ENCODE measurements at regions not wholly inside any gene's neighbourhood (a gene's known extent, or its start where the extent isn't known, plus 50 kb on each side); places are given as distances from the start of the nearest gene placed in this dataset.

DNA sequence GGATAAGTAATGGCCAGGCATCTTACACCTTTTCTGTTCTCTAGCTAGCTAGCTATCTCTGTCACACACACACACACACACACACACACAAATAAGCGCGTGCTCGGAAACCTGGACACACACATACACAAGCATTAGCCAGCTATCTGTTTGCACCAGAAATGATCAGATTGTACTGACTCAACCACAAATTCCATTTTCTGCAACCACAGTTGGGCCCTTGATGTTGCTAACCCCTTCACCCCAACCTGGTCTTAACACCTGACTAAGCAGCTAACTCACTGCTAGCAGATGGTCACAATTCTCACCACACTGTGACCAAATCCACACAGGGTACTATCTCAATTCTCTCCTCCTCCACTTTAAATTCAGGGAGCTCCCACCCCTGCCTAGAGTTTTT, 183.0 kb upstream of the THBS1 start:
- TF ChIP-seq CTCF (IDR thresholded peaks at IDR 0.05) (no peak), REST (IDR thresholded peaks at IDR 0.05; ENCODE audit: insufficient read depth in 1 of 2, low read depth in 2 of 2, low read length in 1 of 2) (no peak), TCF7L2 (IDR thresholded peaks at IDR 0.05; ENCODE audit: low read depth, low read length) (no peak), SIN3A (IDR thresholded peaks at IDR 0.05; ENCODE audit: borderline replicate concordance, insufficient read depth, low read depth, low read length) (no peak), POLR2AphosphoS5 (IDR thresholded peaks at IDR 0.05; ENCODE audit: low read depth, low read length) (no peak)

Data from Panc1 (cell line).